HepG2 (cell line): ENCODE measurements at regions not wholly inside any gene's neighbourhood (a gene's known extent, or its start where the extent isn't known, plus 50 kb on each side); places are given as distances from the start of the nearest gene placed in this dataset.

Experiments used
- ATAC-seq: fragments of 200-7000 bp; cut with Tn5 transposase; 3 replicates; pipeline ENCODE4 v1.9.1; 2020; ENCODE audit warnings: mild to moderate bottlenecking, moderate library complexity
- BruUV-seq: library from RNA; stranded (reverse); fragments of 400-500 nt; replicated peaks from 2 replicates; lab custom pipeline; 2021; lab: Mats Ljungman, UMichigan
- CTCF ChIA-PET: fragments of 300-600 bp; formaldehyde crosslinking; extraction: SDS; loops from one replicate; lab custom pipeline; 2021; ENCODE audit warnings: low total read pairs, inconsistent platforms, low intra/inter-chr PET ratio; lab: Yijun Ruan, JAX
- POLR2A ChIA-PET: fragments of 350-600 bp; sonication (Branson Sonifier 250); formaldehyde crosslinking; loops from one replicate; lab custom pipeline; 2020; ENCODE audit warnings: antibody characterized with exemption, inconsistent platforms; lab: Yijun Ruan, JAX
- DNase-seq: peaks from one replicate; pipeline ENCODE4 v3.0.0-alpha.2; 2015; ENCODE audit warnings: low spot score
- FAIRE-seq: peaks from 3 replicates; lab custom pipeline; 2011; peaks lifted over from hg19 to GRCh38; lab: Jason Lieb, UNC
- H2AFZ ChIP-seq: one replicate; pipeline ENCODE4 v1.6.1; 2011; ENCODE audit warnings: low read length, inconsistent platforms
- H3K27ac ChIP-seq: fragments of 300-600 bp; 3 replicates; pipeline ENCODE4 v1.8.0; 2011; ENCODE audit warnings: mixed run types, mild to moderate bottlenecking, mixed read lengths, low read length, inconsistent platforms; ENCODE audit not compliant: insufficient read depth; ENCODE audit errors: extremely low read length
- H3K27me3 ChIP-seq, 2 experiments: fragments of 200-600 bp in 1 of 2; 2 replicates in 1 of 2; 3 replicates in 1 of 2; pipeline versions ENCODE4 v1.6.0 to v1.8.0; 2011; ENCODE audit warnings: low read length in 2 of 2, mild to moderate bottlenecking in 2 of 2, moderate library complexity in 2 of 2, inconsistent platforms in 1 of 2; ENCODE audit not compliant: insufficient read depth in 2 of 2, control insufficient read depth in 1 of 2
- H3K36me3 ChIP-seq, 2 experiments: fragments of 200-600 bp in 1 of 2; replicated peaks in 1 of 2; 2 replicates in 1 of 2; 3 replicates in 1 of 2; pipeline versions ENCODE4 v1.5.1 to v1.8.0; 2011; ENCODE audit warnings: low read length in 2 of 2, inconsistent platforms in 1 of 2; ENCODE audit not compliant: insufficient read depth in 2 of 2, control insufficient read depth in 1 of 2
- H3K4me1 ChIP-seq: 2 replicates; pipeline ENCODE4 v1.5.1; 2012; ENCODE audit warnings: low read length, inconsistent platforms; ENCODE audit not compliant: insufficient read depth
- H3K4me2 ChIP-seq: 2 replicates; pipeline ENCODE4 v1.6.0; 2011; ENCODE audit warnings: low read depth, low read length, inconsistent platforms
- H3K4me3 ChIP-seq, 3 experiments: fragments of 200-600 bp in 1 of 3; sonication (generic), shearing (Covaris generic) in 1 of 3; replicated peaks in 1 of 3; 2 replicates each; pipeline ENCODE4 v1.5.1; 2011 to 2016; ENCODE audit warnings: low read length in 3 of 3, inconsistent platforms in 2 of 3, low read depth in 2 of 3, mild to moderate bottlenecking in 2 of 3, control low read depth in 1 of 3, mixed read lengths in 1 of 3; ENCODE audit not compliant: insufficient read depth in 1 of 3
- H3K79me2 ChIP-seq: one replicate; pipeline ENCODE4 v1.6.1; 2011; ENCODE audit warnings: low read length, inconsistent platforms; ENCODE audit not compliant: insufficient read depth
- H3K9ac ChIP-seq: 2 replicates; pipeline ENCODE4 v1.6.0; 2011; ENCODE audit warnings: mild to moderate bottlenecking, low read depth, low read length, inconsistent platforms; ENCODE audit not compliant: insufficient read depth
- H3K9me3 ChIP-seq: 2 replicates; pipeline ENCODE4 v1.5.1; 2012; ENCODE audit warnings: mild to moderate bottlenecking, low read length
- H4K20me1 ChIP-seq: 2 replicates; pipeline ENCODE4 v1.6.0; 2011; ENCODE audit warnings: inconsistent platforms, mild to moderate bottlenecking, low read length, moderate library complexity; ENCODE audit not compliant: insufficient read depth
- NAIF1 ChIP-seq: sonication (generic); formaldehyde crosslinking; IDR thresholded peaks from 2 replicates; pipeline ENCODE4 v1.5.0; 2020; ENCODE audit warnings: mild to moderate bottlenecking, missing genetic modification reagents, borderline replicate concordance
- NFE2 ChIP-seq: sonication (generic); formaldehyde crosslinking; IDR thresholded peaks from 2 replicates; pipeline ENCODE4 v1.4.0; 2020; ENCODE audit warnings: missing genetic modification reagents
- NR2F2 ChIP-seq: IDR thresholded peaks from 2 replicates; pipeline ENCODE4 v1.6.1; 2012; ENCODE audit warnings: low read depth, inconsistent platforms, borderline replicate concordance
- ZBTB39 ChIP-seq: sonication (generic); formaldehyde crosslinking; IDR thresholded peaks from 2 replicates; pipeline ENCODE4 v1.5.0; 2020; ENCODE audit warnings: missing genetic modification reagents
- ZKSCAN8 ChIP-seq: IDR thresholded peaks from 2 replicates; pipeline ENCODE4 v1.6.1; 2016; ENCODE audit warnings: borderline replicate concordance, missing genetic modification reagents, missing compliant biosample characterization
- ZSCAN22 ChIP-seq: sonication (generic); formaldehyde crosslinking; IDR thresholded peaks from 2 replicates; pipeline ENCODE4 v1.4.0; 2020; ENCODE audit warnings: mild to moderate bottlenecking, missing genetic modification reagents
- WGBS: methylation state at CpG from one replicate; pipeline ENCODE4 v1.1.6; 2017; ENCODE audit warnings: low lambda C conversion rate; 5-methylcytosine and 5-hydroxymethylcytosine counted together
- in situ Hi-C: cut with HindIII; loops from 2 replicates; pipeline ENCODE4 v1.10.0; 2017; ENCODE audit warnings: low pct_unique_long_range_greater_than_20kb; ENCODE audit not compliant: extremely low pct_ligation_motif_present
- intact Hi-C: fragments of 100-400 bp; cut with micrococcal nuclease; formaldehyde crosslinking; loops from one replicate; pipeline ENCODE4 v1.10.0; 2022; ENCODE audit not compliant: unreplicated experiment
- TF ChIP-seq, protein P1 (sequence below): sonication (generic); formaldehyde crosslinking; IDR thresholded peaks from 2 replicates; pipeline ENCODE4 v1.4.0; 2020; ENCODE audit warnings: missing genetic modification reagents

DNA sequence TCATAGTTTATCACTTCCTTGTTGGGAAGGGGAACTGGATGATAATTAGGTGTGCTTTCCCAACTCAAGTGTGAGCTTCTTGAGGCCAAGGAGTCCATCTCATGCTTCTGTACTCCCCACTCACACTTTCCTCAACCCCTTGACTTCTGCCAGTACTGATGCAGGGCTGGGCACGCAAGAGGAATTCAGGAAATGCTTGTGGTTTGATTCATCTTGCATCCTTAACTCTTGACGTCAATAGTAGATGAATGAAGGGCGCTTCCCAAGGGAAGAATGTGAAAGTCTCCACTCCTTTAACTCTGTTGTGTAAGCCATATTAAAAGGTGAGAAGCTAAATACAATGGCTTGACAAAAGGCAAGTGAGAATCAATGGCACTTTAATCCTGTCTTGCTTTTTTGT, 101.8 kb downstream of the AGTR2 start:
- H4K20me1 ChIP-seq: no peaks in the 10 kb centered on the region
- H3K79me2 ChIP-seq: no peaks in the 10 kb centered on the region
- H3K4me3 ChIP-seq: no peak overlapping the region
- no peaks in the 10 kb centered on the region for H3K9me3 ChIP-seq
- DNase-seq: no peak
- no peak for ATAC-seq
- H3K4me2 ChIP-seq: no peak overlapping the region
- no TSS peak for BruUV-seq
- H3K9ac ChIP-seq: no peak overlapping the region
- H2AFZ ChIP-seq: no peak overlapping the region
- H3K36me3 ChIP-seq: no peaks in the 10 kb centered on the region
- WGBS: 0% methylated on average over 2 of the region's 3 CpGs
- intact Hi-C loops (no loop called here), in situ Hi-C loops (no loop called here)
- H3K27me3 ChIP-seq: no peaks in the 10 kb centered on the region
- no peaks in the 10 kb centered on the region for H3K4me1 ChIP-seq
- ChIA-PET POLR2A (no interaction called here), CTCF (no interaction called here)
- FAIRE-seq: no peak
- TF ChIP-seq ZSCAN22 (CRISPR knock-in tag) (no peak), NFE2 (CRISPR knock-in tag) (no peak), ZBTB39 (no peak), ZKSCAN8 (CRISPR knock-in tag) (no peak)
- no peak overlapping the region for H3K27ac ChIP-seq

GRCh38 chrX:116272861-116273260, 102.3 kb downstream of the AGTR2 start:
- no peaks in the 10 kb centered on the region for H3K4me1 ChIP-seq
- H3K9me3 ChIP-seq: no peaks in the 10 kb centered on the region
- no peak for DNase-seq
- no peak for TF ChIP-seq NAIF1 (CRISPR knock-in tag)
- TF ChIP-seq, protein P1, sequence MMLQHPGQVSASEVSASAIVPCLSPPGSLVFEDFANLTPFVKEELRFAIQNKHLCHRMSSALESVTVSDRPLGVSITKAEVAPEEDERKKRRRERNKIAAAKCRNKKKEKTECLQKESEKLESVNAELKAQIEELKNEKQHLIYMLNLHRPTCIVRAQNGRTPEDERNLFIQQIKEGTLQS: no peak
- no peak for TF ChIP-seq NR2F2
- no peak overlapping the region for H3K9ac ChIP-seq
- ATAC-seq: no peak
- H3K27ac ChIP-seq: no peak overlapping the region
- ChIA-PET CTCF (no interaction called here), POLR2A (no interaction called here)
- H3K4me3 ChIP-seq: no peak overlapping the region
- H3K79me2 ChIP-seq: no peaks in the 10 kb centered on the region
- in situ Hi-C loops (no loop called here), intact Hi-C loops (no loop called here)
- no peaks in the 10 kb centered on the region for H3K36me3 ChIP-seq
- H3K27me3 ChIP-seq: no peaks in the 10 kb centered on the region
- BruUV-seq: no TSS peak
- H4K20me1 ChIP-seq: no peaks in the 10 kb centered on the region
- no peak overlapping the region for H2AFZ ChIP-seq
- no peak for FAIRE-seq
- H3K4me2 ChIP-seq: no peak overlapping the region
